ENCODE measurements at regions not wholly inside any gene's neighbourhood (a gene's known extent, or its start where the extent isn't known, plus 50 kb on each side); places are given as distances from the start of the nearest gene placed in this dataset.

DNA sequence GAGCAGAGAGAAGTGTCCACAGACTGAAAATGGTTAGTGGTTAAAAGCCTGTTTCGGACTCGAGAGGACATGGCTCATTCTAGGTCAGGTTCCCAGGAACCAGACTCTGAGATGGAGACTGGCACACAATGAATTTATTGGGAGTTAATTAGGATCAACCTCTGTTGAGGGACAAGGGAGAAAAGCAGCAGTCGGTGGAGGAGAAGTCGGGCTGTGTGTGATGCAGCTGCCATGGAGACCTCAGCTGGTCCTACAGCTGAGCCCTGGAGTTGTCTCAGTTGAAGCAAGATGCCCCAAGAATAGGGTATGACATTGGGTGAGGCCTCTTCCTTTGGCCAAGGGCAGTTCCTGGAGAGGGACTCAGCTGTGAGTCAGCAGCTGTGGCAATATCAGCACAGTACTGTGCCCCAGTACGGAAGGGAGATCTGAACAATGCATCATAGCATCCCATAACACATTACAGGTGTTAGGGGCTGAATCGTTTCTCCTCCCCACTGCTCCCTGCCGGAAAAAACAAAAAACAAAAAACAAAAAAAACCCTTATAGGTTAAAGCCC is 105.4 kb downstream of the ABHD5 start:
- TF ChIP-seq, protein P1, sequence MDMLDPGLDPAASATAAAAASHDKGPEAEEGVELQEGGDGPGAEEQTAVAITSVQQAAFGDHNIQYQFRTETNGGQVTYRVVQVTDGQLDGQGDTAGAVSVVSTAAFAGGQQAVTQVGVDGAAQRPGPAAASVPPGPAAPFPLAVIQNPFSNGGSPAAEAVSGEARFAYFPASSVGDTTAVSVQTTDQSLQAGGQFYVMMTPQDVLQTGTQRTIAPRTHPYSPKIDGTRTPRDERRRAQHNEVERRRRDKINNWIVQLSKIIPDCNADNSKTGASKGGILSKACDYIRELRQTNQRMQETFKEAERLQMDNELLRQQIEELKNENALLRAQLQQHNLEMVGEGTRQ (IDR thresholded peaks at IDR 0.05; ENCODE audit: borderline replicate concordance, low read depth, low read length) = no peak
- TF ChIP-seq TCF12 (IDR thresholded peaks at IDR 0.05) (no peak), RFX5 (IDR thresholded peaks at IDR 0.05; ENCODE audit: low read length) (no peak), JUND (IDR thresholded peaks at IDR 0.05) (no peak), SMC3 (IDR thresholded peaks at IDR 0.05; ENCODE audit: low read depth, low read length) (no peak), CHD2 (IDR thresholded peaks at IDR 0.05; ENCODE audit: low read length, partially characterized antibody) (no peak), FOXM1 (IDR thresholded peaks at IDR 0.05; ENCODE audit: low read depth) (no peak)
- TF ChIP-seq, protein P2, sequence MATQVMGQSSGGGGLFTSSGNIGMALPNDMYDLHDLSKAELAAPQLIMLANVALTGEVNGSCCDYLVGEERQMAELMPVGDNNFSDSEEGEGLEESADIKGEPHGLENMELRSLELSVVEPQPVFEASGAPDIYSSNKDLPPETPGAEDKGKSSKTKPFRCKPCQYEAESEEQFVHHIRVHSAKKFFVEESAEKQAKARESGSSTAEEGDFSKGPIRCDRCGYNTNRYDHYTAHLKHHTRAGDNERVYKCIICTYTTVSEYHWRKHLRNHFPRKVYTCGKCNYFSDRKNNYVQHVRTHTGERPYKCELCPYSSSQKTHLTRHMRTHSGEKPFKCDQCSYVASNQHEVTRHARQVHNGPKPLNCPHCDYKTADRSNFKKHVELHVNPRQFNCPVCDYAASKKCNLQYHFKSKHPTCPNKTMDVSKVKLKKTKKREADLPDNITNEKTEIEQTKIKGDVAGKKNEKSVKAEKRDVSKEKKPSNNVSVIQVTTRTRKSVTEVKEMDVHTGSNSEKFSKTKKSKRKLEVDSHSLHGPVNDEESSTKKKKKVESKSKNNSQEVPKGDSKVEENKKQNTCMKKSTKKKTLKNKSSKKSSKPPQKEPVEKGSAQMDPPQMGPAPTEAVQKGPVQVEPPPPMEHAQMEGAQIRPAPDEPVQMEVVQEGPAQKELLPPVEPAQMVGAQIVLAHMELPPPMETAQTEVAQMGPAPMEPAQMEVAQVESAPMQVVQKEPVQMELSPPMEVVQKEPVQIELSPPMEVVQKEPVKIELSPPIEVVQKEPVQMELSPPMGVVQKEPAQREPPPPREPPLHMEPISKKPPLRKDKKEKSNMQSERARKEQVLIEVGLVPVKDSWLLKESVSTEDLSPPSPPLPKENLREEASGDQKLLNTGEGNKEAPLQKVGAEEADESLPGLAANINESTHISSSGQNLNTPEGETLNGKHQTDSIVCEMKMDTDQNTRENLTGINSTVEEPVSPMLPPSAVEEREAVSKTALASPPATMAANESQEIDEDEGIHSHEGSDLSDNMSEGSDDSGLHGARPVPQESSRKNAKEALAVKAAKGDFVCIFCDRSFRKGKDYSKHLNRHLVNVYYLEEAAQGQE (IDR thresholded peaks at IDR 0.05; ENCODE audit: low read depth, low read length) = no peak
- TF ChIP-seq, protein P3, sequence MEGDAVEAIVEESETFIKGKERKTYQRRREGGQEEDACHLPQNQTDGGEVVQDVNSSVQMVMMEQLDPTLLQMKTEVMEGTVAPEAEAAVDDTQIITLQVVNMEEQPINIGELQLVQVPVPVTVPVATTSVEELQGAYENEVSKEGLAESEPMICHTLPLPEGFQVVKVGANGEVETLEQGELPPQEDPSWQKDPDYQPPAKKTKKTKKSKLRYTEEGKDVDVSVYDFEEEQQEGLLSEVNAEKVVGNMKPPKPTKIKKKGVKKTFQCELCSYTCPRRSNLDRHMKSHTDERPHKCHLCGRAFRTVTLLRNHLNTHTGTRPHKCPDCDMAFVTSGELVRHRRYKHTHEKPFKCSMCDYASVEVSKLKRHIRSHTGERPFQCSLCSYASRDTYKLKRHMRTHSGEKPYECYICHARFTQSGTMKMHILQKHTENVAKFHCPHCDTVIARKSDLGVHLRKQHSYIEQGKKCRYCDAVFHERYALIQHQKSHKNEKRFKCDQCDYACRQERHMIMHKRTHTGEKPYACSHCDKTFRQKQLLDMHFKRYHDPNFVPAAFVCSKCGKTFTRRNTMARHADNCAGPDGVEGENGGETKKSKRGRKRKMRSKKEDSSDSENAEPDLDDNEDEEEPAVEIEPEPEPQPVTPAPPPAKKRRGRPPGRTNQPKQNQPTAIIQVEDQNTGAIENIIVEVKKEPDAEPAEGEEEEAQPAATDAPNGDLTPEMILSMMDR (IDR thresholded peaks at IDR 0.05) = no peak
- Histone ChIP-seq H3K27ac (ENCODE audit: low read depth in 2 of 2, low read length in 1 of 2) (no peak overlapping the region), H3K4me2 (no peak overlapping the region), H3F3A (replicated peaks; ENCODE audit: insufficient read depth) (no peaks in the 10 kb centered on the region), H3K9ac (no peak overlapping the region), H3K27me3 (ENCODE audit: insufficient read depth) (no peaks in the 10 kb centered on the region), H3K9me2 (no peaks in the 10 kb centered on the region), H3K79me2 (ENCODE audit: insufficient read depth) (no peaks in the 10 kb centered on the region), H3K4me1 (ENCODE audit: control insufficient read depth in 1 of 2, insufficient read depth in 2 of 2, low read depth in 1 of 2, low read length in 1 of 2) (peaks cover 0 to 3% of the 10 kb centered on the region in 2 experiments; a peak in 1 of 4 replicates), H2AFZ (ENCODE audit: low read depth) (no peak overlapping the region), H3K36me3 (replicated peaks in 1 of 2; ENCODE audit: control insufficient read depth in 1 of 2, insufficient read depth in 2 of 2, low read length in 1 of 2) (no peaks in the 10 kb centered on the region), H3K4me3 (ENCODE audit: low read depth in 2 of 2, low read length in 1 of 2) (no peak overlapping the region), H3K9me3 (no peaks in the 10 kb centered on the region), H4K20me1 (ENCODE audit: insufficient read depth) (no peaks in the 10 kb centered on the region)
- CTCF ChIA-PET = no interaction called here
- POLR2A ChIA-PET = no interaction called here
- DNase-seq = no peak
- 61% methylated on average over 7 of the region's 7 CpGs for WGBS (ENCODE audit: low lambda C conversion rate)

DNA sequence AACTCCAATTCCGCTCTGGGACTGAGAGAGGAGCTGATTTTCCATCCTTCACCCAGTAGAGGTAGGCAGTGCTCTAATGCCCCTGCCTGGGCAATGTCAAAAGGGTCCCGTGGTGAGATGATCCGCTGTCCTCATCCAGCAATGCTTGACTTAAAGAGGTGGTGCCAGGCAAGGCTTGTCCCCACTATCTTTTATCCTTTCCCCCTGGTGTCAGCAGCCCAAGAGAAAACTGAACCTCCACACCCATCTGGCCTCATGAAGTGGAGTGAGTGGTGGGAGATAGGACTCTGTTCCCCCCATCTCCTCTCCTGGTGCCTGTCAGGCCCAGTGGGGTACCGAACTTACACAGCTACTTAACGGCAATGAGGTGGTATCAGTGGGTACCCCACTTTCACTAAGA is 107.1 kb downstream of the ABHD5 start:
- no peak for DNase-seq
- H3F3A ChIP-seq (replicated peaks; ENCODE audit: insufficient read depth) = no peaks in the 10 kb centered on the region
- peaks cover 0 to 2% of the 10 kb centered on the region in 2 experiments; a peak in 1 of 4 replicates for H3K4me1 ChIP-seq (ENCODE audit: control insufficient read depth in 1 of 2, insufficient read depth in 2 of 2, low read depth in 1 of 2, low read length in 1 of 2)
- H3K79me2 ChIP-seq (ENCODE audit: insufficient read depth) = no peaks in the 10 kb centered on the region
- TF ChIP-seq, protein P4, sequence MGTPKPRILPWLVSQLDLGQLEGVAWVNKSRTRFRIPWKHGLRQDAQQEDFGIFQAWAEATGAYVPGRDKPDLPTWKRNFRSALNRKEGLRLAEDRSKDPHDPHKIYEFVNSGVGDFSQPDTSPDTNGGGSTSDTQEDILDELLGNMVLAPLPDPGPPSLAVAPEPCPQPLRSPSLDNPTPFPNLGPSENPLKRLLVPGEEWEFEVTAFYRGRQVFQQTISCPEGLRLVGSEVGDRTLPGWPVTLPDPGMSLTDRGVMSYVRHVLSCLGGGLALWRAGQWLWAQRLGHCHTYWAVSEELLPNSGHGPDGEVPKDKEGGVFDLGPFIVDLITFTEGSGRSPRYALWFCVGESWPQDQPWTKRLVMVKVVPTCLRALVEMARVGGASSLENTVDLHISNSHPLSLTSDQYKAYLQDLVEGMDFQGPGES (IDR thresholded peaks at IDR 0.05; ENCODE audit: low read depth, low read length) = no peak
- TF ChIP-seq TCF12 (IDR thresholded peaks at IDR 0.05) = no peak
- TF ChIP-seq FOXJ3 (CRISPR knock-in tag; IDR thresholded peaks at IDR 0.05) = no peak
- TF ChIP-seq, protein P1 (IDR thresholded peaks at IDR 0.05; ENCODE audit: borderline replicate concordance, low read depth, low read length) = no peak
- no peak for TF ChIP-seq JUND (IDR thresholded peaks at IDR 0.05)
- TF ChIP-seq, protein P5, sequence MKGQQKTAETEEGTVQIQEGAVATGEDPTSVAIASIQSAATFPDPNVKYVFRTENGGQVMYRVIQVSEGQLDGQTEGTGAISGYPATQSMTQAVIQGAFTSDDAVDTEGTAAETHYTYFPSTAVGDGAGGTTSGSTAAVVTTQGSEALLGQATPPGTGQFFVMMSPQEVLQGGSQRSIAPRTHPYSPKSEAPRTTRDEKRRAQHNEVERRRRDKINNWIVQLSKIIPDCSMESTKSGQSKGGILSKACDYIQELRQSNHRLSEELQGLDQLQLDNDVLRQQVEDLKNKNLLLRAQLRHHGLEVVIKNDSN (IDR thresholded peaks at IDR 0.05; ENCODE audit: borderline replicate concordance, low read depth) = no peak
- no peak overlapping the region for H3K27ac ChIP-seq (ENCODE audit: low read depth in 2 of 2, low read length in 1 of 2)
- H3K27me3 ChIP-seq (ENCODE audit: insufficient read depth) = no peaks in the 10 kb centered on the region
- H3K36me3 ChIP-seq (replicated peaks in 1 of 2; ENCODE audit: control insufficient read depth in 1 of 2, insufficient read depth in 2 of 2, low read length in 1 of 2) = no peaks in the 10 kb centered on the region
- H3K4me3 ChIP-seq (ENCODE audit: low read depth in 2 of 2, low read length in 1 of 2) = no peak overlapping the region
- no peaks in the 10 kb centered on the region for H3K9me3 ChIP-seq
- ChIA-PET CTCF (interaction anchor here (0.7 kb wide), 1 partner anchor 9 kb away, joined by 3 read pairs; no protein-coding TSS in a partner anchor), POLR2A (no interaction called here)
- 54% methylated on average over 5 of the region's 5 CpGs for WGBS (ENCODE audit: low lambda C conversion rate)
- H3K9me2 ChIP-seq = no peaks in the 10 kb centered on the region
- no peak overlapping the region for H3K9ac ChIP-seq
- no peak overlapping the region for H2AFZ ChIP-seq (ENCODE audit: low read depth)
- no peaks in the 10 kb centered on the region for H4K20me1 ChIP-seq (ENCODE audit: insufficient read depth)
- H3K4me2 ChIP-seq = no peak overlapping the region
